IPS-15b (cell line): ENCODE measurements at regions not wholly inside any gene's neighbourhood (a gene's known extent, or its start where the extent isn't known, plus 50 kb on each side); places are given as distances from the start of the nearest gene placed in this dataset.
"Not testable (repeated sequence)": the region's sequence is repeated elsewhere in the genome, so short reads cannot be mapped to it uniquely, and the experiment has no call there.

ENCODE experiments used
- H3K27me3 ChIP-seq: one replicate; pipeline ENCODE4 v1.6.1; 2013; ENCODE audit warnings: low read length; ENCODE audit not compliant: control insufficient read depth, insufficient read depth
- H3K36me3 ChIP-seq: one replicate; pipeline ENCODE4 v1.6.1; 2013; ENCODE audit warnings: low read length; ENCODE audit not compliant: control insufficient read depth, insufficient read depth
- H3K4me1 ChIP-seq: one replicate; pipeline ENCODE4 v1.6.1; 2013; ENCODE audit warnings: mild to moderate bottlenecking, low read length; ENCODE audit not compliant: control insufficient read depth, insufficient read depth
- H3K4me3 ChIP-seq: one replicate; pipeline ENCODE4 v1.5.1; 2013; ENCODE audit warnings: low read depth, low read length
- H3K9ac ChIP-seq: one replicate; pipeline ENCODE4 v1.6.1; 2013; ENCODE audit warnings: low read depth, mild to moderate bottlenecking, low read length
- H3K9me3 ChIP-seq: one replicate; pipeline ENCODE4 v1.6.1; 2013; ENCODE audit warnings: mild to moderate bottlenecking, low read length; ENCODE audit not compliant: control insufficient read depth, insufficient read depth

DNA sequence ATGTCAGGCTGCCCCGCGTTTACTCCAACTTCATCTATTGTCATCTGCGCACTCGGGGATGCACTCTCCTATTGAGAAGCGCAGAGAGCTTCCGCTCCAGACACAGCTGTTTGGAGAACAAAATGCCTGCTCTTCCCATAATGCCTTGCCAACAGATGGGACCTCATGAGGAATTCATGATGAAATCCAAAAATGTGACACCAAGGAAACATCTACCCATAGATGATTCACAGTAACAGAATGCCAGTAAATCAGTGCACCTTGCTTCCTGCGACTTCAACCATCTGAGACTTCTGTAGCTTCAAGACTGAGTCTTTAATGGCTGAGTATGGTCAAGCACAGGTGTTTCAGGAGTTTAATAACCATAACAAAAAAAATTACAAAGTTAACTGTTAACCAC is 1144.9 kb upstream of the GOT2 start:
- no peaks in the 10 kb centered on the region for H3K9me3 ChIP-seq
- H3K36me3 ChIP-seq: no peaks in the 10 kb centered on the region
- H3K9ac ChIP-seq: no peak overlapping the region
- H3K27me3 ChIP-seq: no peaks in the 10 kb centered on the region
- H3K4me3 ChIP-seq: no peak overlapping the region
- no peaks in the 10 kb centered on the region for H3K4me1 ChIP-seq

DNA sequence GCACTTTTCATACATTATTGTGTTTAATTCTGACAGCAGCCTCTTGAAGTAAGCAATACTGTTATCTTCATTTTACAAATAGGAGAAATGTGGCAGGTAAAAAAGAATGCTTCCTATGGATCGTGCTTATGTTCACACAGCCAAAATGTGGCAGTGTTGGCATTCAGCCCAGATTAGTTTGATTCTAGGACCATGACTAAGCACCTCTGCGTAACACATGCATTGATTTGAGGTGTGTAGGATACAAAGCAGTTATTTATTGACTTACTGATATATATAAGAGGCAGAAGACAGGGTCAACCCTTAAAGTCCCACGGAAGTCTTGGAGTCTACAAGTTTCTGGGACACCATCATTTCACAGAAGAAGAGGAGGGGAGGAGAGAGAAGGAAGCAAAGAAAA is 1144.4 kb upstream of the GOT2 start:
- no peak overlapping the region for H3K9ac ChIP-seq
- H3K36me3 ChIP-seq: no peaks in the 10 kb centered on the region
- H3K4me3 ChIP-seq: no peak overlapping the region
- no peaks in the 10 kb centered on the region for H3K9me3 ChIP-seq
- no peaks in the 10 kb centered on the region for H3K27me3 ChIP-seq
- H3K4me1 ChIP-seq: no peaks in the 10 kb centered on the region

DNA sequence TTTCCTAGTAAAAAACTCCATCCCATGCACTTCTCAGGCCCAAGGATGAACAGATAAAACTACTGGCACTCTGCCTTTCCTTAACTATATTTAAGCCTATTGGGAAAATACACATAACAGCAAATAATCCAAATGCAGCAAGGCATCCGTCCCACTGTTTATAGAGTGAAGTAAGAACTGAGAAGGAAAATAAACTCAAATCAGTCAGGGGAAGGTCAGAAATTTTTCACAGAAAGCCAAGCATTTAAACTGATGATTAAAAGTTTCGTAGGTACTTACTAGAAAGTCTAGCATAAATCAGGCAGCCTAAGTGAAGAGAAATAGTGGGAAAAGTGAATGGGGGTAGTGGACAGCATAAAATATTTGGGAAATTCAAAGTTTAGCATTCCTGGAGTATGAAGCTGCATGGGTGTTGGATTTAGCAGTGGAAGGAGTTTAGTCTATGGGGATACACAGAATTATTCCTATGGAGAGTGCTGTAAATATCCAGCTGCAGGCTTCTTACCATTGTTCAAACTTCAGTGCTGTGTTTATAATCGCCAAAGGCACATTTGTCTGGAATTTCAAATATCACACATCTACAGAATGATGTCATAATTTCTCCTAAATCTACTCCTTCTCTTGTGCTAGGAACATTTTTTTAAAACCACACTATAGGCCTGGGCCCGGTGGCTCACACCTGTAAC is 1131.0 kb upstream of the GOT2 start:
- Histone ChIP-seq H3K9me3 (no peaks in the 10 kb centered on the region), H3K27me3 (no peaks in the 10 kb centered on the region), H3K4me3 (no peak overlapping the region), H3K9ac (no peak overlapping the region), H3K36me3 (no peaks in the 10 kb centered on the region), H3K4me1 (no peaks in the 10 kb centered on the region)

DNA sequence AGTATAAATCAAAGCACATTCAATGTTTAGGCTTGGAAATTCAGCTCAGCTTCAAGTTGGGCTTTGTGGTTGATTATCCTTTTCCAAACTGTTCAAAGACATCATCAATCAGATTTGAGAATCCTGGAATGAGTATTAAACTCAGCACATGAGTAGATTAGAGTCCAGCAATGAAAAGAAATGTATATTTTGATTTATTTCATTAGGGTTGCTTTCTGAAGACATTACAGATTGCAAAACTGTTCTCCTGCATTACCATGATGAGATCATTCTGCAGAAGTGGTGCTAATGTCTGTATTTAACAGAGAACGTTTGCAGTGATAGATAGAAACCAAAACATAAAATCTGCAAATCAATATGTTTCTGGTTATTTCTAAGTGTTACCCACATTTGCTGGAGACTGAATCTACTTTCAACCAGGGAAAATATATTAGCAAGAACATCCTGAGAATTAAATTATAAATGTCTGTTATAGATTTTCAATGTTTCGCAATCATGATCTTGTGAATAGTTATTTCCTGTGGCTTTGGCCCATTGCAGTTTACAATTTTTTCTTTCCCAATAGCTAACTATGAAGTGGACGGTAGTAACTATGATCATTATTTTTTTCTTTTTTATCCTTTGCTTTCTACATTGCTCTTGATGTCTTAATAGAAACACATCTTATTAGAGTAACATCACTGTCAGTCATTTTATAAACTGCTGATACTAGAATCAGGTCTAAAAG is 1125.7 kb upstream of the GOT2 start:
- no peaks in the 10 kb centered on the region for H3K4me1 ChIP-seq
- H3K36me3 ChIP-seq: no peaks in the 10 kb centered on the region
- H3K9me3 ChIP-seq: no peaks in the 10 kb centered on the region
- no peak overlapping the region for H3K4me3 ChIP-seq
- no peaks in the 10 kb centered on the region for H3K27me3 ChIP-seq
- H3K9ac ChIP-seq: no peak overlapping the region

DNA sequence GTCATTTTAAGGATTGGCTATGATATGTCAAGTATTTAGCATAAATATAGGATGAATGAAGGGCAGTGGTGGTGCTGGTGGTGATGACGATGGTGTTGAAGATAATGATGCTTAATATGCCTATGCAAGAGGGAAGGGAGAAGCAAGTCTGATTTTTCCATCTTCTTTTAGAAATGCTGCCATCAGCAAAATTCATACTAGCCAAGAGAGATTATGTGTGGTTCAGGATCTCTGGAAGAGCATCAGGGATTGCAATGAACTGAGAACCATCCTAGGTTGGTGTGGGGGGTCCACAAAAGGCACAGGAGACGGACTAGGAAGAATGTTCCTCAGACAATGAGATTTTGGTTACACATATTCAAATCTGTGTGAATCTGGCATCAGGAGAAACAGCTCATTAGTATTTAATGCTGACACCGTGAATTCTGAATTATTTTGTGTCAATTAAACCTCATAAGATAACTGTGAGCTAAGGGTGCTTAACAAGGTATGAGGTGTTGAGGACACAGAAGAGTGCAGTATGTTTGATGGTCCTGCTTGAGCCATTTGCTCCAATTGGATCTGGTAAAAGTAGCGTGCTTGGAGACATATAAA is 1120.8 kb upstream of the GOT2 start:
- Histone ChIP-seq H3K4me3 (no peak overlapping the region), H3K9me3 (no peaks in the 10 kb centered on the region), H3K27me3 (no peaks in the 10 kb centered on the region), H3K4me1 (no peaks in the 10 kb centered on the region), H3K36me3 (no peaks in the 10 kb centered on the region), H3K9ac (no peak overlapping the region)

DNA sequence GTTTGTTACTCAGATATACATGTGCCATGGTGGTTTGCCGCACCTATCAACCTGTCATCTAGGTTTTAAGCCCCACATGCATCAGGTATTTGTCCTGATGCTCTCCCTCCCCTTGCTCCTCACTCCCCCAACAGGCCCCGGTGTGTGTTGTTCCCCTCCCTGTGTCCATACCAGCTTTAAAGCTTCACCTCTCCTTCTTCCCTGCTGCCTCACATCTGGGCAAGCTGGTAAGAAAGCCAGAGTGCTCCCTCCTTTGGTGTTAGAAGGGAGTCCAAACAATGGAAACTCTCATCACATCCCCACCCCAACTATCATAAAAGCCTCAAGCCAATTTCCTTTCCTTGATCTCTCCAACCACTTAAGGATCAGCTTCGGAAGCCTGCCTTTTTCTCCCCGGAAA is 1115.6 kb upstream of the GOT2 start:
- Histone ChIP-seq H3K36me3 (no peaks in the 10 kb centered on the region), H3K4me1 (no peaks in the 10 kb centered on the region), H3K27me3 (no peaks in the 10 kb centered on the region), H3K4me3 (no peak overlapping the region), H3K9ac (no peak overlapping the region), H3K9me3 (no peaks in the 10 kb centered on the region)

DNA sequence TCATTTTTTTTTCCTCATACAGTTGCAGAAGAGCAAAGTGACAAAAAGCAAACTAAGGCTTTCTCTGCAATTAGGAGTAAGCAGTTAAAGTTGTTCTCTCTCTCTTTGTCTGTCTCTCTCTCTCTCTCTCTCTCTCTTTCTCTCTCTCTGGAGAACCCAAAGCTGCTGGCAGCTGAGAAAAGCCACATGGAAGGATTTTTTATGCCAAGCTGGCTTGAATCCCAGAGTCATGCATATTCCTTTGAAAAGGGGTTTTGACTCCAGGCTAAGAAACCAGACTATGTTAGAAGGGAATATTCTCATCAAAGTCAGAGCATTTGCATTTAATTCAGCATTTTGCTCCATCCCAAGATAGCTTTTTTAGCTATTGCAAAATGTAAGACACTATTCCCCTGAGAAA is 1114.2 kb upstream of the GOT2 start:
- H3K9me3 ChIP-seq: no peaks in the 10 kb centered on the region
- H3K4me1 ChIP-seq: no peaks in the 10 kb centered on the region
- no peaks in the 10 kb centered on the region for H3K27me3 ChIP-seq
- H3K9ac ChIP-seq: no peak overlapping the region
- H3K36me3 ChIP-seq: no peaks in the 10 kb centered on the region
- H3K4me3 ChIP-seq: no peak overlapping the region

DNA sequence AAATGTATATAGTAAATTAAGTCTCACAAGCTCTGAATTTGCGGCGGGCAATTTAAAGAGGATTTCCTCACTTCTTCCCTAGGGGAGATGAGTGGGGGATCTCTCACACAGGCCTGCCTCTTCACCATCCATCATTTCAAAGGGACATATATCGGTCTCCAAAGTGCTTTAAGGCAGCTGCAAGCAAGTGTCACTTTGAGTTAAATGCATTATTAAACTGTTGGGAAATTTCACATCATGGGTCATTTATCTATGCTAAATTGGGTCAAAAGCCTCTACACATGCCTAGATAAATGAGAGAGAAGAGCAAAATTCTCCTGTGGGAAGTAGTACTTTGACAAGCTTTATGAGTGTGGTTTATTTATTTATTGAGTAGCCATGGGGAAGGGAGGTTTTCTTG is 1106.1 kb upstream of the GOT2 start:
- H3K4me3 ChIP-seq: no peak overlapping the region
- no peaks in the 10 kb centered on the region for H3K27me3 ChIP-seq
- H3K4me1 ChIP-seq: no peaks in the 10 kb centered on the region
- H3K9ac ChIP-seq: no peak overlapping the region
- H3K36me3 ChIP-seq: no peaks in the 10 kb centered on the region
- H3K9me3 ChIP-seq: no peaks in the 10 kb centered on the region

DNA sequence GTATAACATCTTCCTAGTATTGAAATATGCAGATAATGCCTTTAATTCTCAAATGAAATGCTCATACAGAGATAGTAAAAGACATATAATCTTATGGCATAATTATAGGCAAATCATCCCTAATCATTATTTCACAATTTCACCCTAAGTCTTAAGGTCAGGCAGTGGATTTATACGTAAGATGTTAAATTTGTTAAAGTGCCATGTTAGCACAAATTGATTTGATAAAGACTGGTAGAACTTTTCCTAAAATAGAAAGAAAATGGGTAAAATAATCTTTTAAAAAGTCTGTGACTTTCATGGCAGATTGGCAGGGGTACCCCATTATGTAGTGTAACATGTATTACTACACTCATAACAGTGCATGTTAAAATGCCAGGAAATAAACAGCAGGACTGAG is 1092.7 kb upstream of the GOT2 start:
- Histone ChIP-seq H3K4me1 (no peaks in the 10 kb centered on the region), H3K9me3 (no peaks in the 10 kb centered on the region), H3K27me3 (no peaks in the 10 kb centered on the region), H3K9ac (no peak overlapping the region), H3K36me3 (no peaks in the 10 kb centered on the region), H3K4me3 (no peak overlapping the region)

DNA sequence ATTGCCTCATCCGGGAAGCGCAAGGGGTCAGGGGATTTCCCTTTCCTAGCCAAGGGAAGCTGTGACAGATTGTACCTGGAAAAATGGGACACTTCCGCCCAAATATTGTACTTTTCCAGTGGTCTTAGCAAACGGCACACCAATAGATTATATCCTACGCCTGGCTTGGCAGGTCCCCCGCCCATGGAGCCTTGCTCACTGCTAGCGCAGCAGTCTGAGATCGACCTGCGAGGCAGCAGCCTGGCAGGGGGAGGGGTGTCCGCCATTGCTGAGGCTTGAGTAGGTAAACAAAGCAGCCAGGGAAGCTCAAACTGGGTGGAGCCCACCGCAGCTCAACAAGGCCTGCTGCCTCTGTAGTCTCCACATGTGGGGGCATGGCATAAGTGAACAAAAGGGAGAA is 1075.4 kb upstream of the GOT2 start:
- H3K4me1 ChIP-seq, H3K9me3 ChIP-seq, H3K9ac ChIP-seq, H3K4me3 ChIP-seq, H3K36me3 ChIP-seq, H3K27me3 ChIP-seq: not testable (repeated sequence)

DNA sequence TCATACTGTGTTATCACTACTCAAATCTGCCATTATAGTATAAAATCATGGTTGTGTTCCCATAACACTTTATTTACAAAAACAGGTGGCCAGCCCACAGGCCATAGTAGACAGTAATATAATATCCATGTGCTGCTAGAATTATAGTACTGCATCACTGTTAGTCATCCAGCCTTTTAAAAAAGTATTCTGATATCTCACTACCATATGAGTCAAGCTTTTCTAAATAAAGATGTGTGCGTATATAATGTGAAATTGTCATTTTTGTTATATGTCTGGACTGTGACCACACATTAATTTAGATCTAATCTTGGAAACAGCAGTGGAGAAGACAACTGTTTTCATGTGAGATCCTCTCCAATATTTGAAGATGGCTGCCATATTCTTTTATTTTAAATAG is 1049.1 kb upstream of the GOT2 start:
- H3K4me1 ChIP-seq: no peaks in the 10 kb centered on the region
- no peak overlapping the region for H3K4me3 ChIP-seq
- no peaks in the 10 kb centered on the region for H3K9me3 ChIP-seq
- no peaks in the 10 kb centered on the region for H3K36me3 ChIP-seq
- no peak overlapping the region for H3K9ac ChIP-seq
- H3K27me3 ChIP-seq: no peaks in the 10 kb centered on the region

DNA sequence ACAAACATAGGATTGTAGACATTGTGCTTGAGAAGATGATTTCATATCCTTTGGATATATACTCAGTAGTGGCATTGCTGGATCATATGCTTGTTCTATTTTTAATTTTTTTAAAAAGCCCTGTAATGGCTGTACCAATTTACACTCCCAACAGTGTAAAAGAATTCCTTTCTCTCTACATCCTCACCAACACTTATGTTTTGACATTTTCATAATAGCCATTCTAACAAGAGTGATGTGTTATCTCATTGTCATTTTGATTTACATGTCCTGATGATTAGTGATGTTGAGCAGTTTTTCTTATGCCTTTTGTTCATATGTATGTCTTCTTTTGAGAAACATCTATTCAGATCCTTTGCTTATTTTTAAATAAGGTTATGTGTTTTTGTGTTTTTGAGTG is 1039.2 kb upstream of the GOT2 start:
- Histone ChIP-seq H3K4me3 (no peak overlapping the region), H3K9me3 (no peaks in the 10 kb centered on the region), H3K36me3 (no peaks in the 10 kb centered on the region), H3K27me3 (no peaks in the 10 kb centered on the region), H3K4me1 (no peaks in the 10 kb centered on the region), H3K9ac (no peak overlapping the region)
